HepG2 (cell line): ENCODE measurements at regions not wholly inside any gene's neighbourhood (a gene's known extent, or its start where the extent isn't known, plus 50 kb on each side); places are given as distances from the start of the nearest gene placed in this dataset.

ENCODE experiments used
- ETS1 ChIP-seq: sonication (generic); formaldehyde crosslinking; IDR thresholded peaks from 2 replicates; pipeline ENCODE4 v1.4.0; 2020; ENCODE audit warnings: missing genetic modification reagents

DNA sequence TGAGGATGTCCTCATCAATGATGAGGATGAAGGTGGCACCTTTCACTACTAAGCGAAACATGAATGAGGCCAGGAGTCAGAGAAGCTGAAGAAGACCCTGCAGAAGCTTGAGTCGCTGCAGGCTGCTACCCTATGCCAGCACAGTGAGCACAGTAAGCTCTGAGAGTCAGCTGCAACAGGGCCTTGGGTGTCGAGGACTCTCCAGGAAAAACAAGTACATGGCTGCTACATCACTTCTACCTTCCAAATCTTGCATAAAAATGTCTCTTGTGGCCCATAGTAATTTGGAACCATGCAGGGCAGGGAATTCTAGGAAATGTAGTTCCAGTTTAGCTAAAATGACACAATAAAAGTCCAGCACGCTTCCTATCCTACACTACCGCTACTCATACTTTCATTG lies 51.5 kb upstream of the KIRREL1 start (continued):
- no peak for TF ChIP-seq ETS1
